ENCODE measurements at regions not wholly inside any gene's neighbourhood (a gene's known extent, or its start where the extent isn't known, plus 50 kb on each side); places are given as distances from the start of the nearest gene placed in this dataset.

GRCh38 chr9:117547904-117548303 lies 133.0 kb upstream of the ASTN2 start:
- DNase-seq (ENCODE audit: low read depth in 2 of 2), result no peak

- DNase-seq (ENCODE audit: low read depth in 2 of 2), result no peak
These were observed 132.2 kb upstream of the ASTN2 start for GRCh38 chr9:117546894-117547678.

- no peak for DNase-seq (ENCODE audit: low read depth in 2 of 2)
These were observed 131.0 kb upstream of the ASTN2 start for GRCh38 chr9:117545846-117546245.

DNA sequence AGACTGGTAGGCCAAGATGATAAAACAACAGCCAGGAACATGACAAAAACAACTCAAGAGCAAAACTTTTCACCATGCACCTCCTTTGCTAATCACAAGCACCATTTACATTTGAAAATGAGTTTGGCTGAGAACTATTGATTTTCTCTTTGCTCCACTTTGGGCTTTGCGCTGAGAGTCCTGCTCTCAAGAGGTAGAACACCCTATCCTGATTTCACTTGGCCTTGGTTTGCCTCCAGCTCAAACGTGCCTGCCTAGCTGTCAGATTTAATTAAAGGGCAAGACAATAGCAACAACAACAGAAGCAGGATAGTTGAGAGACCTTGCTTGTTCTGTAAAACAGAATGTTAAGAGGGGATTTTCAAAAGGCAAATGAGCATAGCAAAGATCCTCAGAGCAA lies 128.2 kb upstream of the ASTN2 start:
- DNase-seq (ENCODE audit: low read depth in 2 of 2), result no peak

- no peak for DNase-seq (ENCODE audit: low read depth in 2 of 2)
These were observed 127.2 kb upstream of the ASTN2 start for GRCh38 chr9:117542021-117542420.

DNA sequence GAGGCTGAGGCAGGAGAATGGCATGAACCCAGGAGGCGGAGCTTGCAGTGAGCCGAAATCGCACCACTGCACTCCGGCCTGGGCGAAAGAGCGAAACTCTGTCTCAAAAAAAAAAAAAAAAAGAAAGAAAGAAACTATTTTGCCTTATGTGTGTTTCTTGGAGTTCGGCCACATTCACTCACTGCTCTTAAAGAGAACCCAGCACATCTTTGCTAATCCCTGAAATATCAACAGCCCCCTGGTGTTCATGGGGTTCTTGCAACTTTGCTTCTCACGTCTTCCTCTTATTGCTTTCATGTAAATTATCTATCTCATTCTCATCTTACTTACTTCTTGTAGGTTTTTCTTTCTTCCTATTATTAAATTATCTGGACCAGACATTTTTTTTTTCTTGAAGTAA lies 126.3 kb upstream of the ASTN2 start:
- no peak for DNase-seq (ENCODE audit: low read depth in 2 of 2)

DNA sequence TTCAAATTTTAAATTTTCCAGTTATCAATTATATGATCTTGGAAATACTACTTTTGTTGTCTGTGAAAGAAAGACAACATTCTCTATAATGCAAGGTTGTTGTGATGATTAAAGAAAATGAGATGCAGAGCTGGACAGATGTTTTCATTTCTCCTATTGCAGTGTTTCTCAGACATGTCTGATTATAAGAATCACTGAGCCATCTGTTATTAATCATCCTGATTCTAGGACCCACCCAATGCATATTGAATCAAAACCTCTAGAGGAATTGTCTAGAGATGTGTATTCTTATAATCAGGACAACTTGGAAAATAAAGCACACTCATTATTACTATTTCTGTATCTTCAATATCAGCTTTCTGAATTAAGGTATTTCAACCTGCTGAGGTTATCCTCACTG lies 121.1 kb upstream of the ASTN2 start:
- DNase-seq (ENCODE audit: low read depth in 2 of 2), result no peak

DNA sequence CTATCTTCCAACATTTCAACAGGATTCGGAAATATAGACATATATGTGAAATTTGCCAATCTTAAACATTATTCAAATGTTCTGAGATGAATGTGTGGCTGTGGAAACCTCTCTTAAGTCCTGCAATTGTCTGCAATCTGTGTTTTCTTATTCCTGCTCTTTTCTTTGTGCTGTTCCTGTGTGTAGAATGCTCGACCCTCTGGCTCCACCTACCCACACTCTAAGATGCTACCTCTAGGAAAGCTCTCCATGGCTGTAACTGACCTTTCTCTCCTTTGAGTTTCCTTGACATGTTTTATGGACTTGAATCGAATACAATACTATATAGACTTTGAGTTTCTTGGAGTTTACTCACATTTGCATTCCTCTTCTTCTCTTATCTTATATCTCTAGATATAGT lies 120.6 kb upstream of the ASTN2 start:
- DNase-seq (ENCODE audit: low read depth in 2 of 2), result no peak

GRCh38 chr9:117528225-117528624 lies 113.4 kb upstream of the ASTN2 start:
- no peak for DNase-seq (ENCODE audit: low read depth in 2 of 2)

DNA sequence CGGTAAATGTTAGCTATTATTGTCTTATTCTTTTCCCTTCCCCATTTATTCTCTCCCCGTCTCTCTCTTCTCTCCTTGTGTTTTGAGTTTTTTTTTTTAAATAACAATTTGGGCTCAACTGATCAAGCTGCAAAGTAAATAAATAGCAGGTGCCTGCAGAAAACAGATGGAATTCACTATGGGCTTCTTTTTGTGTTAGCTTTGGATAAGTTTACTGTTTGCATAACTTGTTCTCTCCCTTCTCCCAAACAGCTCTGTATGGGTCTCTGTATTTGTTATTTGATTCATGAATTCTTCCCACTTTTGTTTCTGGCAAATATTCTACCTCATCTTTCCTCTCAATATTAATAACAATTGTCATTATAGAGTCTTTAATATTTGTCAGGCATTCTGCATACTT lies 111.8 kb upstream of the ASTN2 start:
- DNase-seq (ENCODE audit: low read depth in 2 of 2), result no peak

- no peak for DNase-seq (ENCODE audit: low read depth in 2 of 2)
These were observed 108.8 kb upstream of the ASTN2 start for GRCh38 chr9:117523531-117524153.

- no peak for DNase-seq (ENCODE audit: low read depth in 2 of 2)
These were observed 106.4 kb upstream of the ASTN2 start for GRCh38 chr9:117521293-117521692.

DNA sequence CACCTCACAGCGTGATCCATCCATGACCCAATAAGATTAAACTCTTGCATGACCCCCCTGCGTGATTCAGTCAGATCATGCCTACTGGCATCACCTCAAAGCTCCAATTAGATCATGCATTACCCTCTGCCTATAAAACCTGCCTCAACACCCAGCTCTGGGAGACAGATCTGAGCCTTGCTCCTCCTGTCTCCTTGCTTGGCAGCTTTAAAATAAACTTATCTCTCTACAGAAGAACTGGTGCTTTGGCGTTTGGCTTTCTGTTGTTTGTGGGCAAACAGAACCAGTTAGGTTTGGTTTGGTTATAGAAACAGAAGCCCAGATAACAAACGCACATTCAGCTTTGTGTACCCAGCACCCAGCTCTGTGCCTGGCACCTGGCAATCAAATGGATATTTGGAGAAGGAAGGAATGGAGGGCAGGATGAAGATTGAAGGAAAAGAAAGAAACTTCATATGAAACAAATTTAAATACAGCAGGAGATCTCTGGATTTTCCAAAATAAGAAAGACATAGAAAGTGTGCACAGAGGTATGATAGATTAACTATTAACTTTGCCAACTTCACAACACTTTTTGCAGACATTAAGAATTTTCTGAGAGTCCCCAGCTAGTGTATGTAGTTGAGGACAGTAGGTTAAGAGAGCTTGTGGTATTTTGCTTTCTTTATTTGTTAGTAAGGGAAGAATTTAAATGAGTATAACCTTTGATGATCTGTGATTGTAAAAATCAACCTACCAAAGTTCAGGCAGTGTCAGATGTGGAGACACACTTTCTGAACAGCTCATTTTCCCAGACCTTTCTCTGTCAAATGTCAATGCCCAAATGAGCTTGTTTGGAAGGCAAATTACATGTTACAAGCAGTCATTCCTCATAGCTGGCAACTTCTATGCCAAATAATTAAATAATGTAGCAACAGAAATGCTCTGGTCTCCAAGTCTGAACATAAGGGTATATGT lies 102.1 kb upstream of the ASTN2 start:
- no peak for DNase-seq (ENCODE audit: low read depth in 2 of 2)

- no peak for DNase-seq (ENCODE audit: low read depth in 2 of 2)
These were observed 97.1 kb upstream of the ASTN2 start for GRCh38 chr9:117511852-117512481.

- no peak for DNase-seq (ENCODE audit: low read depth in 2 of 2)
These were observed 81.5 kb upstream of the ASTN2 start for GRCh38 chr9:117496307-117496706.

GRCh38 chr9:117494401-117495090 lies 79.7 kb upstream of the ASTN2 start:
- DNase-seq (ENCODE audit: low read depth in 2 of 2), result no peak

DNA sequence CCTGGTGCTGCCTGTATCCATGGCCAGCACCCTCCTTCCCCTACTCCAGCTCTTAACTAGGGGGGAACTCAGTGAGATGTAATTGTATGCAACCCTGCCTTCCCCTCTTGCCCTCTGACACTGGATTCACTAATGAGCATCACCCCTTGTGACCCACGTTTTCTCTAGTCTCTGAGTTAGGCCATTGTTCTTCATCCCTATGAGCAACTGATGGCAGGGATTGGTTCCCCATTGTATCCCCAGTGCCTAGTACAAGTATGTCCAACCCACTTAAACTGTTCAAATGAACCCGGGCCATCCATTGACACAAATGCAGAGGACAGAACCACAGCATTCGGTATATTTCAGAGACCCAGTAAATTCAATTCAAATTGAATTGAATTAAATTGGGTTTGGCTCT lies 77.6 kb upstream of the ASTN2 start:
- DNase-seq (ENCODE audit: low read depth in 2 of 2), result no peak

- no peak for DNase-seq (ENCODE audit: low read depth in 2 of 2)
These were observed 76.6 kb upstream of the ASTN2 start for GRCh38 chr9:117491491-117491890.

- DNase-seq (ENCODE audit: low read depth in 2 of 2), result no peak
These were observed 75.3 kb upstream of the ASTN2 start for GRCh38 chr9:117490199-117490598.

GRCh38 chr9:117488659-117489058 lies 73.8 kb upstream of the ASTN2 start:
- DNase-seq (ENCODE audit: low read depth in 2 of 2), result no peak

- peak; percentile 8 to 9 for DNase-seq (ENCODE audit: low read depth in 2 of 2)
These were observed 72.8 kb upstream of the ASTN2 start for GRCh38 chr9:117487555-117488175.
